Progenitor cell of endocrine pancreas (in vitro differentiated cells): ENCODE measurements at regions not wholly inside any gene's neighbourhood (a gene's known extent, or its start where the extent isn't known, plus 50 kb on each side); places are given as distances from the start of the nearest gene placed in this dataset.

Experiments
- DNase-seq: peaks from one replicate; pipeline ENCODE4 v3.0.0; 2021; ENCODE audit warnings: low spot score; ENCODE audit not compliant: unreplicated experiment
- H3K27ac Mint-ChIP-seq: 2 replicates; pipeline ENCODE4 v1.8.0; 2021; ENCODE audit warnings: mild to moderate bottlenecking, moderate library complexity, mixed read lengths
- H3K27me3 Mint-ChIP-seq: 2 replicates; pipeline ENCODE4 v1.8.0; 2021; ENCODE audit warnings: mixed read lengths
- H3K36me3 Mint-ChIP-seq: 2 replicates; pipeline ENCODE4 v1.8.0; 2022; ENCODE audit warnings: mixed read lengths; ENCODE audit not compliant: insufficient read depth
- H3K4me1 Mint-ChIP-seq: 2 replicates; pipeline ENCODE4 v1.8.0; 2021; ENCODE audit warnings: low read depth, mixed read lengths
- H3K4me3 Mint-ChIP-seq: 2 replicates; pipeline ENCODE4 v1.8.0; 2021; ENCODE audit warnings: low read depth, mild to moderate bottlenecking, moderate library complexity, mixed read lengths
- H3K9me3 Mint-ChIP-seq: 2 replicates; pipeline ENCODE4 v1.8.0; 2021; ENCODE audit warnings: low read depth, mixed read lengths
- TF ChIP-seq, protein P1 (sequence below): fragments of 200-600 bp; sonication (generic); IDR thresholded peaks from one replicate; pipeline ENCODE4 v1.5.0; 2021; ENCODE audit warnings: antibody characterized with exemption, mild to moderate bottlenecking; ENCODE audit not compliant: unreplicated experiment

DNA sequence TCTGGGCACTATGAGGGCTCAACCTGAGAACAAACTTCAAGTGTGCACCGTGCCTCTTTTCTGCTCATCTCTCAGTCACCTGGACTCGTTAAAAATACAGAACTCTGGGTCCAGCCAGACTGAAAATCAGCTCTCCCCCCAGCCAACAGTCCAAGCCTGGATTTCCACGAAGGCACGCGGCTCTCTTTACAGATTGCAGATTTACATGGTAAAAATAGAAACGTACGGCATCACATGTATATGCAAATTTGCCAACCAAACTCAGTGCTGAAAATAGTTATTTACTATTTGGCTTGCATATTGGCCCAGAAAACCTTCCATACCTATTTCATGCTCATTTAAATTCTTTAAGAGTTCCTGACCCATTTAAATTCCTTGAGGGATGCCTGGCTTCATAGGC, 315.8 kb downstream of the MAF start:
- no peaks in the 10 kb centered on the region for H3K36me3 Mint-ChIP-seq
- H3K4me1 Mint-ChIP-seq = peaks cover 11% of the 10 kb centered on the region
- DNase-seq = no peak
- no peaks in the 10 kb centered on the region for H3K9me3 Mint-ChIP-seq
- TF ChIP-seq, protein P1, sequence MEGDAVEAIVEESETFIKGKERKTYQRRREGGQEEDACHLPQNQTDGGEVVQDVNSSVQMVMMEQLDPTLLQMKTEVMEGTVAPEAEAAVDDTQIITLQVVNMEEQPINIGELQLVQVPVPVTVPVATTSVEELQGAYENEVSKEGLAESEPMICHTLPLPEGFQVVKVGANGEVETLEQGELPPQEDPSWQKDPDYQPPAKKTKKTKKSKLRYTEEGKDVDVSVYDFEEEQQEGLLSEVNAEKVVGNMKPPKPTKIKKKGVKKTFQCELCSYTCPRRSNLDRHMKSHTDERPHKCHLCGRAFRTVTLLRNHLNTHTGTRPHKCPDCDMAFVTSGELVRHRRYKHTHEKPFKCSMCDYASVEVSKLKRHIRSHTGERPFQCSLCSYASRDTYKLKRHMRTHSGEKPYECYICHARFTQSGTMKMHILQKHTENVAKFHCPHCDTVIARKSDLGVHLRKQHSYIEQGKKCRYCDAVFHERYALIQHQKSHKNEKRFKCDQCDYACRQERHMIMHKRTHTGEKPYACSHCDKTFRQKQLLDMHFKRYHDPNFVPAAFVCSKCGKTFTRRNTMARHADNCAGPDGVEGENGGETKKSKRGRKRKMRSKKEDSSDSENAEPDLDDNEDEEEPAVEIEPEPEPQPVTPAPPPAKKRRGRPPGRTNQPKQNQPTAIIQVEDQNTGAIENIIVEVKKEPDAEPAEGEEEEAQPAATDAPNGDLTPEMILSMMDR = no peak
- H3K27ac Mint-ChIP-seq = no peak overlapping the region
- H3K4me3 Mint-ChIP-seq = no peak overlapping the region
- peaks cover 18% of the 10 kb centered on the region for H3K27me3 Mint-ChIP-seq

DNA sequence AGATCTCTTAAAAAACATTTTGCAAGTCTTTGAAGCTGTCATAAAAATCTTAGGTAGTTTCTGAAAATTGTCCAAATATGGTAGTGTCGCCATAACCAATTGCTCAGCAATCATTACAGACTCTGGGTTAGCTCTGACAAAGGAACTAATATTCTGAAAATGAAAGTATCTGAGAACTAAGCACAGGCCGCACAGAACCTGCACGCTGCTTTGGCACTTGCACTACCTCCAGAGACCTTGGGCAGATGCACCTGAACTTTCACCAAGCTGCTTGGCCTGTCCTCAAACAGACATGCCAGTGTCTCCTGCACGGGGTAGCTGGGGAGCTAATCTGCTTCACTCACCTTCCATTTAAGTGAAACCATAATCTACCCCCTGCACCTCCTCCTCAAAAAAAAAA, 317.0 kb downstream of the MAF start:
- Mint-ChIP-seq H3K9me3 (no peaks in the 10 kb centered on the region), H3K36me3 (no peaks in the 10 kb centered on the region), H3K4me1 (peaks cover 11% of the 10 kb centered on the region), H3K27me3 (peaks cover 25% of the 10 kb centered on the region), H3K27ac (no peak overlapping the region), H3K4me3 (no peak overlapping the region)
- DNase-seq = no peak
- TF ChIP-seq, protein P1 = no peak

DNA sequence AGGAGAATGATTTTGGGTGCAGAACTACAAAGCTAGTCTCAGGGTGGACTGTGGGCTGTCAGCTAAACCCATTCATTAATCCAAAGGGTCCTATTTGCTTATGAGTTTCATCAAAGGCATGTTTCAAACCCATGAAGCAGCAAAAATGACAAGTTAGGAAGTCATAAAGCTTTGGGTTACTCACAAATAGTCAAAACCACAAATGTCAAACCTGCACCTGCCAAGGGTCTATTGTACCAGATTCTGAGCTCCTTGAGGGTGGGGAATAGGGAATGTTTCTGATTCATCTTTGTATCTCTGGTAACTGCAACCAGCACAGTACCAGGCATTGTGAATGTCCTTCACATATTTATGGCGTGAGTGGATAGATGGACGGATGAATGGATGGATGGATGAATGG, 317.7 kb downstream of the MAF start:
- H3K27me3 Mint-ChIP-seq = peaks cover 25% of the 10 kb centered on the region
- H3K27ac Mint-ChIP-seq = no peak overlapping the region
- no peak for DNase-seq
- no peaks in the 10 kb centered on the region for H3K9me3 Mint-ChIP-seq
- no peaks in the 10 kb centered on the region for H3K36me3 Mint-ChIP-seq
- H3K4me1 Mint-ChIP-seq = peaks cover 11% of the 10 kb centered on the region
- TF ChIP-seq, protein P1 = no peak
- no peak overlapping the region for H3K4me3 Mint-ChIP-seq

DNA sequence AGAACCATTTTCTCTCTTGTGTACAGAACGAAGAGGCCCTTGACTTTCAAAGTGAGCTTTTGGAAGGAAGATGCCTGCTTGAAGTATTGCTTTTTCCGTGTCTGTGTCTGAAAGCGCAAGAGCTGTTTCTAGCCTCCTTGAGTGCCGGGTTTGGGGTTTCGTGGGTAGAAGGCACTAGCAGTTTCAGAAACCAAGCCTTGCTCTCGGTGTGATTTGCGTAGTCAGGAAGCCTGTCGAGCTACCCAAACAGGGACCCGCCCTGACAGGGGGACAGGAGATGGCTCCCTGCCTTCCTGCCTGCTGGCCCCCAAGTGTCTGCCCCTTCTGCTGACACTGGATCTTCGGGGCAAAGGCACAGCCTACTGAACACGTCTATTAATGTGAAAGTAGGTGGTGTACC, 322.0 kb downstream of the MAF start:
- H3K27me3 Mint-ChIP-seq = peaks cover 25% of the 10 kb centered on the region
- no peaks in the 10 kb centered on the region for H3K36me3 Mint-ChIP-seq
- TF ChIP-seq, protein P1 = no peak
- no peak overlapping the region for H3K27ac Mint-ChIP-seq
- no peak overlapping the region for H3K4me3 Mint-ChIP-seq
- no peaks in the 10 kb centered on the region for H3K4me1 Mint-ChIP-seq
- H3K9me3 Mint-ChIP-seq = no peaks in the 10 kb centered on the region
- DNase-seq = no peak

DNA sequence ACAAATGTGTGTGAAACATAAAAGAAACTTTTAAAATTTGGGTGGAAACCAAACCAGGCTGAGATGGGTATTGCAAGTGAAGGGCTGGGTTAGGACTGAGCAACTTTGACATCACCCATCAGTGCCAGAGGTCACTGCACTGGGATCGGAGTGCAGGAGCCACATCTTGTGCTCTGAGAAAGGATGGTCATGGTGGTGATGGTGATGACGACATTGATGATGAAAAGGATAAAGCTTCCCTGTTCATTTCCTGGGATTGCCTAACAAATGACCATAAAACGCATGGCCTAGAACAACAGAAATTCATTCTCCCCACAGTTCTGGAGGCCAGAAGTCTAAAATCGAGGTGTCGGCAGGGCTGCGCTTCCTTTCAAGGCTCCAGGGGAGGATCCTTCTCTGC, 324.0 kb downstream of the MAF start:
- DNase-seq = no peak
- peaks cover 23% of the 10 kb centered on the region for H3K27me3 Mint-ChIP-seq
- no peak overlapping the region for H3K4me3 Mint-ChIP-seq
- H3K9me3 Mint-ChIP-seq = no peaks in the 10 kb centered on the region
- no peak overlapping the region for H3K27ac Mint-ChIP-seq
- TF ChIP-seq, protein P1 = no peak
- H3K36me3 Mint-ChIP-seq = no peaks in the 10 kb centered on the region
- no peaks in the 10 kb centered on the region for H3K4me1 Mint-ChIP-seq
